Progenitor cell of endocrine pancreas (in vitro differentiated cells): ENCODE measurements at regions not wholly inside any gene's neighbourhood (a gene's known extent, or its start where the extent isn't known, plus 50 kb on each side); places are given as distances from the start of the nearest gene placed in this dataset.

ENCODE experiments used
- DNase-seq: peaks from one replicate; pipeline ENCODE4 v3.0.0; 2021; ENCODE audit warnings: low spot score; ENCODE audit not compliant: unreplicated experiment
- H3K27ac Mint-ChIP-seq: 2 replicates; pipeline ENCODE4 v1.8.0; 2021; ENCODE audit warnings: mild to moderate bottlenecking, moderate library complexity, mixed read lengths
- H3K27me3 Mint-ChIP-seq: 2 replicates; pipeline ENCODE4 v1.8.0; 2021; ENCODE audit warnings: mixed read lengths
- H3K36me3 Mint-ChIP-seq: 2 replicates; pipeline ENCODE4 v1.8.0; 2022; ENCODE audit warnings: mixed read lengths; ENCODE audit not compliant: insufficient read depth
- H3K4me1 Mint-ChIP-seq: 2 replicates; pipeline ENCODE4 v1.8.0; 2021; ENCODE audit warnings: low read depth, mixed read lengths
- H3K4me3 Mint-ChIP-seq: 2 replicates; pipeline ENCODE4 v1.8.0; 2021; ENCODE audit warnings: low read depth, mild to moderate bottlenecking, moderate library complexity, mixed read lengths
- H3K9me3 Mint-ChIP-seq: 2 replicates; pipeline ENCODE4 v1.8.0; 2021; ENCODE audit warnings: low read depth, mixed read lengths
- TF ChIP-seq, protein P1 (sequence below): fragments of 200-600 bp; sonication (generic); IDR thresholded peaks from one replicate; pipeline ENCODE4 v1.5.0; 2021; ENCODE audit warnings: antibody characterized with exemption, mild to moderate bottlenecking; ENCODE audit not compliant: unreplicated experiment

DNA sequence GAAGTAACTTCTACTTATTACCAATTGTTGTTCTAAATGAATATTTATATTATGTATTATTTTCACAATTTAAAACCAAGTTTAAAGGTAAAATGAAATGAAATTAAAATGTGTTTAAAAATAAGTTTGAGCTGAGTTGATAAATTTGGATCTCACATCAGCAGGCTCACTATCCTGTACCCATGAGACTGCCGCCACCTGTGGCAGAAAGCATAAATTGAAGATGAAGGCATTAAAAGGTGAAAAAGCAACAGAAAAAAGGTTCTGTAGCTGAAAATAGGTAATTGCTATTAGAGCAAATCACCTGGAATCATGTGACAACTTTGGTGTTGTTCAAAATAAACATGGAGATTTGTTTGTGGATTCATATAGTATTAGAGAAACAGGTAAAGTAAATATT lies 133.0 kb upstream of the CADM2 start:
- TF ChIP-seq, protein P1, sequence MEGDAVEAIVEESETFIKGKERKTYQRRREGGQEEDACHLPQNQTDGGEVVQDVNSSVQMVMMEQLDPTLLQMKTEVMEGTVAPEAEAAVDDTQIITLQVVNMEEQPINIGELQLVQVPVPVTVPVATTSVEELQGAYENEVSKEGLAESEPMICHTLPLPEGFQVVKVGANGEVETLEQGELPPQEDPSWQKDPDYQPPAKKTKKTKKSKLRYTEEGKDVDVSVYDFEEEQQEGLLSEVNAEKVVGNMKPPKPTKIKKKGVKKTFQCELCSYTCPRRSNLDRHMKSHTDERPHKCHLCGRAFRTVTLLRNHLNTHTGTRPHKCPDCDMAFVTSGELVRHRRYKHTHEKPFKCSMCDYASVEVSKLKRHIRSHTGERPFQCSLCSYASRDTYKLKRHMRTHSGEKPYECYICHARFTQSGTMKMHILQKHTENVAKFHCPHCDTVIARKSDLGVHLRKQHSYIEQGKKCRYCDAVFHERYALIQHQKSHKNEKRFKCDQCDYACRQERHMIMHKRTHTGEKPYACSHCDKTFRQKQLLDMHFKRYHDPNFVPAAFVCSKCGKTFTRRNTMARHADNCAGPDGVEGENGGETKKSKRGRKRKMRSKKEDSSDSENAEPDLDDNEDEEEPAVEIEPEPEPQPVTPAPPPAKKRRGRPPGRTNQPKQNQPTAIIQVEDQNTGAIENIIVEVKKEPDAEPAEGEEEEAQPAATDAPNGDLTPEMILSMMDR = peak; percentile 41

DNA sequence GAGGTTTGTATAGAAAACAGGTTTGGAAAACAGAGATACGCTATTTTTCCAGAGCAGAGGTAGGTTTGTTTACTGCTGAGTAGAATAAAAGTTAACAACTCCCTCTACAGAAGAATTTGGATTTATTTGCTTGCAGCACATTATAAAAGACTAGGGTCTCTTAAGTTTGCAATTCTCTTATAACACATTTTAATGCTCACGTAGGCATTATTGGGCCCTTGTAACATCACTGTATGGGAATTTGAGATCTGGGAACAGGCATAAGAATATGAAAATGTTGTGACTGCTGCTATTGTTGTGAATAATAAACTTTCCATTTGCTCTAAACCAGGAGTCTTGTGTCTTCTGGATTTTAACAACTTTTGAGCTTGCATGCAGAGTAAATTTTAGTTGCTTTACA lies 128.3 kb upstream of the CADM2 start:
- Mint-ChIP-seq H3K4me1 (peaks cover 2% of the 10 kb centered on the region), H3K9me3 (peaks cover 4% of the 10 kb centered on the region), H3K27ac (no peak overlapping the region), H3K27me3 (no peaks in the 10 kb centered on the region), H3K36me3 (no peaks in the 10 kb centered on the region), H3K4me3 (no peak overlapping the region)
- TF ChIP-seq, protein P1 = no peak
- no peak for DNase-seq

More for the DNA sequence above, 133.0 kb upstream of the CADM2 start:
- H3K4me1 Mint-ChIP-seq = peaks cover 4% of the 10 kb centered on the region
- no peak for DNase-seq
- H3K27me3 Mint-ChIP-seq = no peaks in the 10 kb centered on the region
- H3K36me3 Mint-ChIP-seq = no peaks in the 10 kb centered on the region
- H3K27ac Mint-ChIP-seq = no peak overlapping the region
- H3K4me3 Mint-ChIP-seq = no peak overlapping the region
- H3K9me3 Mint-ChIP-seq = no peaks in the 10 kb centered on the region

DNA sequence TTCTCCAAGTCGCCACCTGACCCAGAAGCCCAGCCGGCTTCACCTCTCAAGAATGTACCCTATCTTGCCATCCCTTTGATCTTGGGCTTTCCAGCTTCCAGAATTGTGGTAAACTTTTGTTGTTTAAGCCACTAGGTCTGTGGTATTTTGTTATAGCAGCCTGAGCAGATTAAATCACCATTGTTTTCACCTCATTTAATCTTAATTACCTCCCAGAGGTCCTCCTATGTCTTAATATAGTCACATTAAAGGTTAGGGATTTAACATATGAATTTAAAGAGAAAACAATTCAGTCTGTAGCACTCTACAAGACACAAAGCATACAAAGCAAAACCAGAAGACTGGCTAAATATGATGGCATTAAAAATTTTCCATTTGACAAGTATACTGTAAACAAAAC lies 123.4 kb upstream of the CADM2 start:
- no peak for DNase-seq
- Mint-ChIP-seq H3K4me1 (peaks cover 4% of the 10 kb centered on the region), H3K4me3 (no peak overlapping the region), H3K27me3 (no peaks in the 10 kb centered on the region), H3K27ac (no peak overlapping the region), H3K36me3 (no peaks in the 10 kb centered on the region), H3K9me3 (peaks cover 4% of the 10 kb centered on the region)
- TF ChIP-seq, protein P1 = no peak

DNA sequence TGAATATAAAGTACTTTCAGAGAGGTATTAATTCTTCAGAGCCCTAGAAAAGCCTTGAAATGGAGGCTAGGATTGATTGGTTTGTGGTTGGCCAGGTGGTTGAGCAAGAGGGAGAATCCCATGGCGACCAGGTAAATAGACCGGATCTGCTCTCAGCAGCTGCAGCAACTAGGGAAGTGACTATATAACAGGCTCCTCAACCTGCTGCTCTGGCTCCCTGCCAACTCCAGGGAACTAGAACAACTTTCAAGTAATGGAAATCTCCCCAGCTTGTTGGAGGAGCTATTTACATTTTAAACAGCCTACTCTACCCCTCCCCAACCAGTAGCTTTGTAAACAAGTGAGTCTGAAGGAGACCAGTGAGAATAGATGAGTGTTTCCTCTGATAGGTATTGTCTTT lies 121.8 kb upstream of the CADM2 start:
- H3K9me3 Mint-ChIP-seq = peaks cover 4% of the 10 kb centered on the region
- DNase-seq = no peak

DNA sequence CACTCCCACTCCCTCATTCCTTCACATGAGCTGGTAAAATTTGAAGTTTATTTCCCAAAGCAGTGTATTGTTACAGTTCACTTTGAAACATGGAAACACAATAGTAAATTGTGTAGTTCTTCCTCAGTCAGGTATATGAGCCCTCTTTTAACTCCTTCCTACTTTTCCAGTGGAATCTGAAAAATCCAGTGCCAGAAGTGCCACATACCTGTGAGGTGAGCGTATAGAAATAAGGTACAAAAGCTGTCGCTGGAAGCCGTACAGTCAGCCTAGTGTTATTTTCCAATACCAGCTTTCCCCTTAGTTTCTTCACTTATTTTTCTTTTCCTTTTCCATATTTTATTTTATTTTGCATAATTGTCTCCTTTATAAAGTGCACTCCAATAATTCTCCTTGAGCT lies 81.7 kb upstream of the CADM2 start:
- DNase-seq = no peak
- H3K9me3 Mint-ChIP-seq = no peaks in the 10 kb centered on the region
- H3K4me3 Mint-ChIP-seq = no peak overlapping the region
- H3K27me3 Mint-ChIP-seq = peaks cover 16% of the 10 kb centered on the region
- TF ChIP-seq, protein P1 = no peak
- peak overlapping the region; percentile 2 for H3K27ac Mint-ChIP-seq
- peaks cover 10% of the 10 kb centered on the region for H3K4me1 Mint-ChIP-seq
- H3K36me3 Mint-ChIP-seq = no peaks in the 10 kb centered on the region

More for the DNA sequence above, 121.8 kb upstream of the CADM2 start:
- H3K36me3 Mint-ChIP-seq = no peaks in the 10 kb centered on the region
- no peak overlapping the region for H3K4me3 Mint-ChIP-seq
- no peaks in the 10 kb centered on the region for H3K27me3 Mint-ChIP-seq
- peak overlapping the region; percentile 19 for H3K27ac Mint-ChIP-seq
- TF ChIP-seq, protein P1 = no peak
- peaks cover 4% of the 10 kb centered on the region for H3K4me1 Mint-ChIP-seq
